H9 (cell line): ENCODE measurements at regions not wholly inside any gene's neighbourhood (a gene's known extent, or its start where the extent isn't known, plus 50 kb on each side); places are given as distances from the start of the nearest gene placed in this dataset.

Experiments
- DNase-seq: peaks from one replicate; pipeline ENCODE4 v3.0.0-alpha.2; 2017
- H2AFZ ChIP-seq: one replicate; pipeline ENCODE4 v1.6.1; 2013; ENCODE audit warnings: mild to moderate bottlenecking, low read length, control low read depth, moderate library complexity
- H2AK5ac ChIP-seq: 2 replicates; pipeline ENCODE4 v1.6.1; 2013; ENCODE audit warnings: low read length, control low read depth, mixed read lengths; ENCODE audit not compliant: insufficient read length
- H2BK120ac ChIP-seq: one replicate; pipeline ENCODE4 v1.6.1; 2013; ENCODE audit warnings: low read depth, mild to moderate bottlenecking, low read length, control low read depth, inconsistent platforms; ENCODE audit not compliant: poor library complexity, severe bottlenecking
- H2BK12ac ChIP-seq: 2 replicates; pipeline ENCODE4 v1.6.1; 2013; ENCODE audit warnings: low read length, control low read depth, mixed read lengths, low read depth; ENCODE audit not compliant: insufficient read length
- H2BK15ac ChIP-seq: 2 replicates; pipeline ENCODE4 v1.6.1; 2013; ENCODE audit warnings: low read depth, low read length, control low read depth
- H2BK20ac ChIP-seq: one replicate; pipeline ENCODE4 v1.6.1; 2013; ENCODE audit warnings: low read depth, mild to moderate bottlenecking, low read length, control low read depth, inconsistent platforms; ENCODE audit not compliant: poor library complexity, severe bottlenecking
- H2BK5ac ChIP-seq: 2 replicates; pipeline ENCODE4 v1.6.1; 2013; ENCODE audit warnings: low read length, control low read depth, mixed read lengths; ENCODE audit not compliant: insufficient read length
- H3K14ac ChIP-seq: 2 replicates; pipeline ENCODE4 v1.6.1; 2013; ENCODE audit warnings: low read length, control low read depth; ENCODE audit not compliant: insufficient read depth
- H3K18ac ChIP-seq: 2 replicates; pipeline ENCODE4 v1.6.1; 2013; ENCODE audit warnings: low read depth, mild to moderate bottlenecking, mixed read lengths, low read length, control low read depth; ENCODE audit not compliant: insufficient read length
- H3K23ac ChIP-seq: 2 replicates; pipeline ENCODE4 v1.6.1; 2013; ENCODE audit warnings: low read length, control low read depth, mixed read lengths, low read depth; ENCODE audit not compliant: insufficient read length
- H3K23me2 ChIP-seq: 2 replicates; pipeline ENCODE4 v1.6.1; 2013; ENCODE audit warnings: low read depth, mild to moderate bottlenecking, mixed read lengths, low read length, control low read depth; ENCODE audit not compliant: insufficient read length, poor library complexity, severe bottlenecking
- H3K27ac ChIP-seq: 2 replicates; pipeline ENCODE4 v1.5.1; 2013; ENCODE audit warnings: low read length, control low read depth, mixed read lengths, low read depth; ENCODE audit not compliant: insufficient read length
- H3K27me3 ChIP-seq: 2 replicates; pipeline ENCODE4 v1.6.1; 2013; ENCODE audit warnings: low read length, control low read depth, inconsistent platforms; ENCODE audit not compliant: insufficient read depth
- H3K4ac ChIP-seq: 2 replicates; pipeline ENCODE4 v1.6.1; 2013; ENCODE audit warnings: low read depth, mild to moderate bottlenecking, control low read depth, inconsistent platforms, low read length, moderate library complexity
- H3K4me1 ChIP-seq: 2 replicates; pipeline ENCODE4 v1.6.1; 2013; ENCODE audit warnings: low read length, control low read depth, inconsistent platforms; ENCODE audit not compliant: insufficient read depth
- H3K4me2 ChIP-seq: 2 replicates; pipeline ENCODE4 v1.6.1; 2013; ENCODE audit warnings: low read length, control low read depth, mixed read lengths; ENCODE audit not compliant: insufficient read length, insufficient read depth
- H3K56ac ChIP-seq: 2 replicates; pipeline ENCODE4 v1.6.1; 2013; ENCODE audit warnings: low read depth, mild to moderate bottlenecking, mixed read lengths, low read length, control low read depth; ENCODE audit not compliant: insufficient read length
- H3K79me1 ChIP-seq: 2 replicates; pipeline ENCODE4 v1.6.1; 2013; ENCODE audit warnings: low read depth, mild to moderate bottlenecking, moderate library complexity, low read length, control low read depth, inconsistent platforms; ENCODE audit not compliant: insufficient read depth, poor library complexity, severe bottlenecking
- H3K79me2 ChIP-seq: 2 replicates; pipeline ENCODE4 v1.6.1; 2013; ENCODE audit warnings: low read length, control low read depth, inconsistent platforms; ENCODE audit not compliant: insufficient read depth
- H3K9ac ChIP-seq: 2 replicates; pipeline ENCODE4 v1.6.1; 2013; ENCODE audit warnings: low read length, control low read depth, mixed read lengths; ENCODE audit not compliant: insufficient read length; ENCODE audit errors: extremely low read depth
- H3K9me3 ChIP-seq: one replicate; pipeline ENCODE4 v1.6.1; 2013; ENCODE audit warnings: low read depth, low read length, inconsistent platforms; ENCODE audit not compliant: control insufficient read depth
- H3T11ph ChIP-seq: one replicate; pipeline ENCODE4 v1.6.1; 2013; ENCODE audit warnings: mild to moderate bottlenecking, low read length, control low read depth, inconsistent platforms
- H4K20me1 ChIP-seq: one replicate; pipeline ENCODE4 v1.6.1; 2013; ENCODE audit not compliant: control insufficient read depth, insufficient read length, insufficient read depth
- H4K5ac ChIP-seq: 2 replicates; pipeline ENCODE4 v1.6.1; 2013; ENCODE audit warnings: low read depth, mild to moderate bottlenecking, mixed read lengths, low read length, control low read depth; ENCODE audit not compliant: insufficient read length
- H4K8ac ChIP-seq: replicated peaks from 2 replicates; pipeline ENCODE4 v1.6.1; 2013; ENCODE audit warnings: low read length, control low read depth, mixed read lengths, low read depth; ENCODE audit not compliant: insufficient read length
- H4K91ac ChIP-seq: 2 replicates; pipeline ENCODE4 v1.6.1; 2013; ENCODE audit warnings: low read depth, mild to moderate bottlenecking, moderate library complexity, mixed read lengths, low read length, control low read depth; ENCODE audit not compliant: insufficient read length
- H3K27ac Mint-ChIP-seq, 3 experiments: 2 replicates in 2 of 3; 3 replicates in 1 of 3; pipeline ENCODE4 v1.8.0; 2020 to 2021; ENCODE audit warnings: mixed read lengths in 3 of 3, mild to moderate bottlenecking in 1 of 3, moderate library complexity in 1 of 3
- H3K27me3 Mint-ChIP-seq: 2 replicates; pipeline ENCODE4 v1.8.0; 2021; ENCODE audit warnings: low read depth, mild to moderate bottlenecking, moderate library complexity, mixed read lengths
- H3K36me3 Mint-ChIP-seq, 3 experiments: 2 replicates in 2 of 3; 3 replicates in 1 of 3; pipeline ENCODE4 v1.8.0; 2020 to 2021; ENCODE audit warnings: low read depth in 3 of 3, mixed read lengths in 3 of 3; ENCODE audit not compliant: insufficient read depth in 1 of 3
- H3K4me1 Mint-ChIP-seq, 2 experiments: 2 replicates each; pipeline ENCODE4 v1.8.0; 2020; ENCODE audit warnings: mixed read lengths in 2 of 2
- H3K4me3 Mint-ChIP-seq, 2 experiments: 2 replicates in 1 of 2; 3 replicates in 1 of 2; pipeline ENCODE4 v1.8.0; 2020 to 2021; ENCODE audit warnings: mild to moderate bottlenecking in 2 of 2, mixed read lengths in 2 of 2, moderate library complexity in 1 of 2
- H3K9me3 Mint-ChIP-seq, 2 experiments: 2 replicates in 1 of 2; 3 replicates in 1 of 2; pipeline ENCODE4 v1.8.0; 2020; ENCODE audit warnings: mild to moderate bottlenecking in 2 of 2, mixed read lengths in 2 of 2, moderate library complexity in 1 of 2
- WGBS: extraction: QIAGEN DNeasy Blood & Tissue Kit; methylation state at CpG from one replicate; pipeline ENCODE4 v1.1.7; 2013; ENCODE audit warnings: missing lambda C conversion rate, low lambda C conversion rate, mixed read lengths; ENCODE audit not compliant: insufficient read length; ENCODE audit errors: extremely low coverage; 5-methylcytosine and 5-hydroxymethylcytosine counted together
- TF ChIP-seq, protein P1 (sequence below): fragments of 200-600 bp; sonication (generic); conservative IDR thresholded peaks from 3 replicates; pipeline ENCODE4 v1.8.0; 2021; ENCODE audit warnings: antibody characterized with exemption, mild to moderate bottlenecking

DNA sequence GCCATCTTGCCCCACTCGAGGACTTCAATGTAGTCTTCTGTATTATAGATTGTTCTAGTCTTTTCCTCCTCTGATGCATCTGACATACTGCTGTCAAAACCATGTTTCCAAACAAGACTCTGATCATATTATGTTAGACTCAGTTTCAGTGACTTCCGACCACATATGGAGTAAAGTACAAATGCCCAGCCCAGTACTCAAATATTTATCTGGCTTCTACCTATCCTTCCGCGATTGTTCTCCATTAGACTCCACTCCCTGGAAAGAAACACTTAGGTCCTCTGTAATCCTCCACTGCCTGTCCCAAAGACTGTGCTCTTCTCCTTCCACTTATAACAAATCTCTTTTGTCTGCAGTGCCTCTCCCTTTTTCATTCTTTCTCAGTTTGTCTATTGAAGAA is 439.5 kb downstream of the EFNB2 start:
- Histone ChIP-seq H2AFZ (no peak overlapping the region), H3K18ac (no peak overlapping the region), H3K14ac (no peak overlapping the region), H3K9me3 (no peaks in the 10 kb centered on the region), H4K5ac (no peak overlapping the region), H2BK120ac (no peak overlapping the region), H2BK5ac (no peak overlapping the region), H3T11ph (no peak overlapping the region), H3K23me2 (no peaks in the 10 kb centered on the region), H2BK20ac (no peak overlapping the region), H3K4me2 (no peak overlapping the region), H3K79me2 (no peaks in the 10 kb centered on the region), H3K9ac (no peak overlapping the region), H2BK12ac (no peak overlapping the region), H4K8ac (no peak overlapping the region), H4K20me1 (no peaks in the 10 kb centered on the region), H3K56ac (no peak overlapping the region), H3K79me1 (no peaks in the 10 kb centered on the region), H3K27ac (no peak overlapping the region), H3K27me3 (no peaks in the 10 kb centered on the region), H4K91ac (no peak overlapping the region), H3K23ac (no peak overlapping the region), H3K4me1 (peaks cover 6% of the 10 kb centered on the region; the same call in 1 of the 2 replicates), H3K4ac (no peak overlapping the region), H2AK5ac (no peak overlapping the region), H2BK15ac (no peak overlapping the region)
- Mint-ChIP-seq H3K36me3 (no peaks in the 10 kb centered on the region; a peak in 1 of 7 replicates), H3K27me3 (no peaks in the 10 kb centered on the region), H3K27ac (no peak overlapping the region), H3K4me1 (peaks cover 36% of the 10 kb centered on the region in 2 experiments), H3K4me3 (no peak overlapping the region), H3K9me3 (no peaks in the 10 kb centered on the region)
- WGBS = no CpG with 5 or more reads among the region's 4 CpGs
- no peak for DNase-seq
- TF ChIP-seq, protein P1, sequence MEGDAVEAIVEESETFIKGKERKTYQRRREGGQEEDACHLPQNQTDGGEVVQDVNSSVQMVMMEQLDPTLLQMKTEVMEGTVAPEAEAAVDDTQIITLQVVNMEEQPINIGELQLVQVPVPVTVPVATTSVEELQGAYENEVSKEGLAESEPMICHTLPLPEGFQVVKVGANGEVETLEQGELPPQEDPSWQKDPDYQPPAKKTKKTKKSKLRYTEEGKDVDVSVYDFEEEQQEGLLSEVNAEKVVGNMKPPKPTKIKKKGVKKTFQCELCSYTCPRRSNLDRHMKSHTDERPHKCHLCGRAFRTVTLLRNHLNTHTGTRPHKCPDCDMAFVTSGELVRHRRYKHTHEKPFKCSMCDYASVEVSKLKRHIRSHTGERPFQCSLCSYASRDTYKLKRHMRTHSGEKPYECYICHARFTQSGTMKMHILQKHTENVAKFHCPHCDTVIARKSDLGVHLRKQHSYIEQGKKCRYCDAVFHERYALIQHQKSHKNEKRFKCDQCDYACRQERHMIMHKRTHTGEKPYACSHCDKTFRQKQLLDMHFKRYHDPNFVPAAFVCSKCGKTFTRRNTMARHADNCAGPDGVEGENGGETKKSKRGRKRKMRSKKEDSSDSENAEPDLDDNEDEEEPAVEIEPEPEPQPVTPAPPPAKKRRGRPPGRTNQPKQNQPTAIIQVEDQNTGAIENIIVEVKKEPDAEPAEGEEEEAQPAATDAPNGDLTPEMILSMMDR = no peak
